HG02870 (cell line): ENCODE measurements at regions not wholly inside any gene's neighbourhood (a gene's known extent, or its start where the extent isn't known, plus 50 kb on each side); places are given as distances from the start of the nearest gene placed in this dataset.
"Not testable (repeated sequence)": the region's sequence is repeated elsewhere in the genome, so short reads cannot be mapped to it uniquely, and the experiment has no call there.

Source experiments
- ATAC-seq: cut with Tn5 transposase; IDR thresholded peaks from one replicate; pipeline ENCODE4 v1.9.1; 2021; ENCODE audit warnings: mild to moderate bottlenecking, moderate library complexity; ENCODE audit not compliant: unreplicated experiment

DNA sequence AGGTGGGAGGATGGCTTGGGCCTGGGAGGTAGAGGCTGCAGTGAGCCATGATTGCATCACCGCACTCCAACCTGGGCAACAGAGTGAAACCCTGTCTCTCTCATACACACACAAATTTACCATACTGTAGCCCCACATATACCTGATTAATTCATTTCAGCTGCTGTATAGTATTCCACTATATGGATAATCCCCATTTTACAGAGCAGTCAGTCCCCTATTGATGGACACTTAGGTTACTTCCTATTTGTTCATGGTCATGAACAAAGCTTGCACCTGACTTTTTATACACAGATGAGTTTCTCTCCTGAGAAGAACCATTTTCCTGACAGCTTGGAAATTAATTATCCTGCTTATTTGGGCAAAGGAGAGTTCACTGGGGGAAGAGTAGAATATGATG is 59.2 kb downstream of the EMX2 start:
- no peak for ATAC-seq

DNA sequence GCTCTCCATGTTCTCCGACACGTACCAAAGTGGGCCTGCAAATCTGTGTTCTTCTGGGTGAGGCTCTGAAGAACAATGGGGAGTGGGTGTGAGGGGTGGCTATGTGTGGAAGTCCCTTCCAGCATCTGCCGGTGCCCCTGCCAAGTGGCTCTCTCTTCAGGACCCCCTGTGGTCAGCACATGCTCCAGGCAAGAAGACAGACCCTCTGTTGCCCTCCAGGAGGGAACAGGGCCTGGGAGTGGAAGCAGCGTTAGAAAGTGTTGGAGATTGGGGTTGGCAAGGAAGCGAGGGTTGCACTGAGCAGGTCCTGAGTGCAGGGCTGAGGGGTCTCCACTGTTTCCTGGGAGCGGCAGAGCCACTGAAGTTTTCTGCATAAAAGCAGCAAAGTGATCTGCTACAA is 60.5 kb downstream of the EMX2 start:
- ATAC-seq = no peak

DNA sequence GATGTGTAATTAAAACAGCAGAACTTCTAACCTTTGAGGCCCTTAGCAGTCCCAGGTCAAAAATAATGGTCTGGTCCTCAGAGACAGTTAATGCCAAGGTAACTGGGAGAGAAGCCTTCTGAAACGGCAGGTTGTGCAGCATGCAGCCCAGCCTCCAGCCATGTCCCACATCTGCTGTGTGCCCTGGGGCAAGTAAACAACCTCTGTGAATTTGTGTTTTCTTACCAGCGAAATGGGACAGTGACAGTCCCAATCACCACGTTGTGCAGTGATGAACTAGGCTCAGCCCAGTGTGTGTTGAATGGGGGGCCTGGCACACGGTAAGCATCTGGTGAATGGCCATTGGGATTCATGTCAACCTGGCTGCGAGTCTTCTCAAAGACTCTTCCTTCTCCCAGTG is 61.2 kb downstream of the EMX2 start:
- ATAC-seq = no peak

DNA sequence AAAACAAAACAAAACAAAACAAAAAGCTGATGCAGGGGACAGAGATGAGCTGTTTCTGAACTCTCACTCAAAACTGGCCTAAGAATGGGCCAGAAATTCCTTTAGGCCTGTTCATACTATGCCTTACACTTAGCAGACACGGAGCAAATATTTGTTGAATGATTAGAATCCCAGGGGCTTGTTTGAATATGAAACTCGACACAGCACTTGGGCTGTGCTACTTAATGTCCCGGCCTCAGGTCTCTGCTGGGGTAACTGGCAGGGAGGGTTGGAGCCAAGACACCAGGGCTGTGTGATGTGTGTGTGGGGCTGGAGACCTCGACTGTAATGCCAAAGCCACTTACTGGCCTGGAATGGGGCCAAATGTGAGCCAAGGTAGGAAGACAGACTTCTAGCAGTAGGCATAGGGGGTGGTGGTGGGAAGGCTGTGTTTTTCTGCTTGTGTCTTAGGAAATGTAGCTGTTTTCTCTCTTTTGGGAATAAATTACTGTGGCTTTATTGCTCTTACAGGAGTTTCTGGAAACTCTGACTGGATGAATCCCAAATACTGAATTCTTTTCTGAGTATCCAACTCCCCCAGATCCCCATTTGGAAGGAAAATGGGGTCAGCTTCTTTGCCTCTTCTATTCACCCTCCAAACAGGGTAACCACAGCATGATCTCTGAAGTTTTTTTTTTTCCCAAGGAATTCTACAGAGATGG is 66.7 kb downstream of the EMX2 start:
- no peak for ATAC-seq

DNA sequence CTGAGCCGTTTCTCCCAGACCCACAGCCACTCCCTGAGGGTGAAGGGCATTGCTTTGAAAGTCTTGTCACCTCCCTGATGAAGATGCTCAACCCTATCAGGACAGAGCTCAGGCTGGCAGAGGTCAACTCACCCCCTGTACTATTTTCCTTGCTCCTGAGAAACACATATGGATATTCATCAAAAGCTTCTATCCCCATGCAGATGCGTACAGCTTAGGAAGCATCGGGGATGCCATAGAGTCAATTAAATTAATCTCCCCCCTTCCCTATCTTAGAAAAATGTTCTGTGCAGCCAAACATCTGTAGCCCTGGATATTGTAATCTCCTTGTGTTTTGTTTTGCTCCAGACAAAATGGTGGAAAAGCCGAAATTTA is 67.2 kb downstream of the EMX2 start:
- no peak for ATAC-seq

DNA sequence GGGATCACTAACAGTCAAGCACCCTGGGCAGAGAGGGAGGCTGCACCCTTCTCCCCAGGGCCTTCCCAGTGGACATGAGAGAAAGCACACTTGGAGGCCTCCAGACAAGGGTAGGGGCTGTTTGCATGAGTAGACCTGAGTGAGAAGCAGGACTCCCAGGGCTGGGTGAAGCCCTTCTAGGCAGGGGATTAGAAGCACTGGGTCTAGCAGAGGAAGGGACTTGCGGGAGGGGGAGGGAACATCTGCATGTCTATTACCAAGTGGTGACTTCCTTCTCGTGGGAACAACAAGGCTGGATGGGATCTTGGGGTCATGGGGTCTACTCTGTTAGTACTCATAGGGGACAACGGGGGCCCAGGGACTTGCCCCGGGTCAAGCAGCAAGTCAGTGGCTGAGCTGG is 67.8 kb downstream of the EMX2 start:
- ATAC-seq = no peak

DNA sequence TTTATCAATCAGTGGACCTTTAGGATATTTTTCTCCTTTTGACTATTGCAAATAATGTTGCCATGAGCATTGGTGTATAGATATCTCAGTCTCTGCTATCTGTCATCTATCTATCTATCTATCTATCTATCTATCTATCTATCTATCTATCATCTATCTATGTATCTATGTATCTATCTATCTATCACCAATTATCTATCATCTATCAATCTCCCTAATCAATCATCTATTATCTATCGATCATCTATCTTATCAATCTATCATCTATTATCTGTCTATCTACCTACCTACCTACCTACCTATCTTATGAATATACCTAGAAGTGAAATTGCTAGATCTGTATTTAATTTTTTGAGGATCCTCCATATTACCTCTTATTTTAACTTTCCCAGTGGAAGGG is 69.6 kb downstream of the EMX2 start:
- ATAC-seq = no peak

DNA sequence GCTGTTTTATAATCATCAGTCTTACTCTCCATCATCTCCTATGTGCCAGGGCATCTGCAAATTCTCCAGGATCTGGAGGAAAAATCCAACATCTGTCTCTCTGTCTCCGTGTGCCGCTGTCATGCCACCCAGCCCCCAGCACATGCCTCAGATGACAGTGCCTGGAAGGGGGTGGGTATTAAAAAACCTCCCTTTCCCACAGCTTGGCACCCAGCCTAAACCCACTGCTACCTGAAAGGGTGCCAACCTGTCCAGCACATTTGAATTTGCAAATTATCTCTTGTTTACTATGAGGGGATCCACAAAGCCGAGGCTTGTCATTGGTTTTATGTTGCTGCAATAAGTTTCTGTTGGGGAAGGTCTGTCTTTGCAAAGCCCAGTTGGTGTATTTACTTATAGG is 73.1 kb downstream of the EMX2 start:
- ATAC-seq = no peak

DNA sequence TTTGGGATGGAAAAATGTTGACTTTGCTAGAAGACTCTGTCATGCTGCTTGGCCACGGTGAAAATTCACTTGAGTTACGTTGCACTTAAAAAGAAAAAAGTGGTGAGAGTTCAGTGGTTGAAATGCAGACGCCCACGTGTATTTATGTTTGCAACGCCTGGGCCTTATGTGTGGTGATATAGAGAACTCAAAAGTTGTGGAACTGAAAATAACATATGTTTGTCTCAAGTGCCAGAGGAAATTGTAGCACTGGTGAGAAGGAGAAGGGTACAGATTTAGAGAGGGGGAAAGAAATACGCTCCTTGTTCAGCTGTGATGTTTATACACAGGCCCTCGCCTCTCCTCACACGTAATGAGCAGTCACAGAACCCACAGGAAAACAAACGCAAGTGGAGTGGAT is 73.6 kb downstream of the EMX2 start:
- ATAC-seq = peak; percentile 91

DNA sequence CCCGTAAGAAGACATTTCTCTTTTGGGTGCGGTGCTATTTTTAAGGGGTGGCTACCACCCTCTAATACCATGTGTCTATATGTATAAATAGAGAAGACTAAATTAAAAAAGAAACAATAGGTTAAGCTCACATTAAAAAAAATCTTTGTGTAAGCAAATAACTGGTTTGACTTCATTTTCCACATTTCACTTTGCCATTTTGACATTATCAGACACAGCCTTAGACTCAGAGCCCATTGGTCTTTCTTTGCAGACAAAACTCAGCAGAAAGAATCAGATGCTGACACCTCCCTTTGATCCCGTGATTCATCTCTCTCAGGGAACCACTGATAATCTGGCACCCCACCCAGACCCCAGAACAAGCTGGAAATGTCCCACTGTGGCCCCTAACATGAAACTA is 74.5 kb downstream of the EMX2 start:
- no peak for ATAC-seq

DNA sequence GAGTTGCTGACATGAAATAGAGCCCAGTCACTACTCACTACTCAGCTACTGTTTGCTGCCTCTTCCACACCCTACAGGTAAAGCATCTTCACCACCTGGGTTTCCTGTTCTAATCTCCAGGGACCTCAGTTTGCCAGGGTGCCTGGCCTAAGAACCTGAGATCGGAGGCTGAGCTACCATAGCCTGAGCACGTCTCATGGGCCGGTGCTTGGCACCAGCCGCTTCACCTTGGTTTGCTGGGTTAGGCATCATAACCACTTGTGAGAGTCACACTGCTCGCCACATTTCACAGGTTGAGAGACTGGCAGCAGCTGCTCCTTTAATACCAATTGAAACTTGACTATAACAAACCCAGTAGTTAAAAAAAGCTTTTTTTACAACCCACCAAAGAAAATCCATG is 75.1 kb downstream of the EMX2 start:
- no peak for ATAC-seq

DNA sequence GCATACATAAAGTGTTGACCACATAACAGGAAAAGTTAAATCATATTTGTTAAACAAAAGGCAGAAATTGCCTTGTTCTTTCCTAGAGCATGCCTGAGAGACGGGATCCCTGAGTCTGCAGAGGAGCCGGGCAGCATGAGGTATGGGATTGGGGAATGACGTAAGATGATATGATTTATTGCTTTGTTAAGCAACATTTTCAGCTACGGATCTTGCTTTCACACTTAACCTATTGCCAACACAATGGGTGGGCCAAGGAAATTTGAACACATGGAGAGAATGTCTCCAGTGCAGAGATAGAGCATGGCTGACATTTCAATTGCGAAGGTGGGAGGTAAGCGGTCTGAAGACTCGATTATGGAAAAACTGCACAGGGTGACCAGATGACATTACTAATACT is 76.7 kb downstream of the EMX2 start:
- no peak for ATAC-seq

DNA sequence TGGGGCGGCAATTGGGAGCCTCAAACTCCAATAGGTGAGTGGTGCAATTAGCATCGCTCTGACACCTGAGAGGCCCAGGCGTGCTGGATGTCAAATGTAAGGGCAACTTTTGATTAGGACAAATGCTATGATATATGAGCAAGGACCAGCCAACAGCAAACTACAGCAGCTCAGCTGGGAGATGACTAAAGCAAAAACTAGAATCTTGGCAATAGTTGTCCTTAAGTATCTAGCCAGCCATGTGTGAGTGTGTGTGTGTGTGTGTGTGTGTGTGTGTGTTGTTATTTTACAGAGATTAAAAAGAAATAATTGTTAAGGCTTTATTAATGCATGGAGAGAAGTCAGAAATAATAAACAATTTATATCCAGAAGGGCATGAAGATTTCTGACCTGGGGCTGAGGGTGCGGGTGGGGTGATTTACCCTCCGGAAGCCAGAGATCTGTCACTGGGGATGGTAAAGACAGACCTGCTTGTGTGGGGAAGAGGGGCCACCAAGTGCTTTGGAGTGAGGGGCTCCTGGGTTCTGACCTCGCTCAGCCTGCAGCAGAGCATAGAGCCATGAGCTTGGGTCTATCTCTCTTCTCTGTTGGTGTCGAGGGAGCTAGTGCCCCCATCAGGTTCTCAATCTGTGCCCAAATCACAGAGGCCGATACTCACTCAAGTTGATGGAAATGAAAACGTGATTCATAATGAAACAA is 77.3 kb downstream of the EMX2 start:
- ATAC-seq = no peak

DNA sequence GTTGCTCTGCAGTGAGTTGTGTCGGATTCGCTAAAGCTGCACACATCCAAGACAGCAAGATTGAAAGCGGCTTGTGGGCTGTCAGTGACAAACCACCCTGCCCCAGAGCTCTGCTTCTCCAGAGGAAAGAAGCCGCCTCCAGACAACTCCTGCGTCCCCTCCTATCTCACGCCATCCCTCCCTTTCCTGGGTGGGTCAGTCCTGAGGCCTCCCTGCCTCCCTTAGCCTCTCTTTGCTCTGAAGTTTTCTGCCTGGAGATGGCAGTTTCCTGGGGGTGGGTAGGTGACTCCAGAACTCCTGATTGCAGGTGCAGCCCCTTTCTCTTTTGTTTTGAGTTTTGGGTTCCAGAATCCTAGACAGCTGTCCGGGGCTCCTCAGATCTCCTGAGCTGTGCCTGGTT is 78.7 kb downstream of the EMX2 start:
- no peak for ATAC-seq

DNA sequence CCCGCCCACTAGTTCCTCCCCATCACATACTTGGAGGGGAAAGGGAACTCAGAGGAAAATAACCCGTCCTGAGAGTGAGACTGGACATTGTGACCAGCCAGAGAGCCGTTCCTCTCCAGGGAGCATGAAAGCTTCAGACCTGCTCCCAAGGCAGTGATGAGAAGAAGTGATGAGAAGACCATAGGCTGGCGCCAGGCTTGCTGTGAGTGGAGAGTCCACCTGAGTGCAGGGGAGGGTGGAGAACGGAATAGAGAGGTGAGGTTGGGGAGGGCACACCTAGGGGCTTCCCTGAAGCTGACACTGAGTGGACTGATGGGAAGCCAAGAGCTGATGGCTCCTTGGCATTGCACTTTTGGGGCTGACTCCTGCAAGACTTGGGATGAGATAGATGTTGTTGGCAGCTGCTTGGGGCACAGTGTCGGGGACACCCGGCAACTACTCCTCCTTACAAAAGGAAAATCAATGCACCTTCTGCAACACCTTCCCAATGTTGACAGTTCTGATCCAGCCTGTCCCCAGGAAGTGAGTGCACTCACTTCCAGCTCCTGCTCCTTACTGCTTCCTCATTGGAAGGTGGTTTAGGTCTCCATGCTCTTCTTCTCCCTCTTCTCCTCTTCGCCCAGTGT is 79.4 kb downstream of the EMX2 start:
- ATAC-seq = no peak

DNA sequence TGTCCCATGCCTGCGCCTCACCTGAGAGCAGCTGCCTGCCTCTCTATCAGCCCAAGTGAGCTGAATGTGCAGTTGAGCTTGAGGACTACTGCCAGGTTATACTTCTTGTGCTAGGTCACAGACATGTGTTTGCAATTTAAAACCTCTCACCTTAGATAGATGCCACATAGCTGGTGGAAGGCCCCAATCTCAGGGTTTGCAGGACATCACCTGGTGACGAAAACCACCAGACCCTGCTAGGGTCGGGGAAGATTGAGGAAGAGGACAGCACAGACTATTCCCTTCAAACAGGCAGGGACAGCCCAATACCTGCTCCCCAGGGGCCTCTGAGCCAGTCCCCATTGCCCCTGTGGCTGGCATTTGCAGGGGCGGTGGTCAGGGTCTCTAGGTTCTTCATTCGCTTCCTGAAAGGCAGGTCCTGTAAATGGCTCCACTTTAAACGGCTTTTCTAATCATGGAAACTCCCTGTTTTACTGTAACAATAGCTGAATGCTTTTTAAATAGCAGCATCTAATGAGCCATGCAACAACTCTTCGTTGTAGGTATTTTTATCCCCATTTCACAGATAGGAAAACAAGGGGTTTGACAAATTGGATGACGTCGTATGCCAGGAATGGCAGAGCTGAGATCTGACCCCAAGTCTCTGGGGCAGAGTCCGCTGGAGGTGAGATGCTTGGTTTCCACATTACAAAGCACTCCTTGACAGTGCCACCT is 80.1 kb downstream of the EMX2 start:
- no peak for ATAC-seq

DNA sequence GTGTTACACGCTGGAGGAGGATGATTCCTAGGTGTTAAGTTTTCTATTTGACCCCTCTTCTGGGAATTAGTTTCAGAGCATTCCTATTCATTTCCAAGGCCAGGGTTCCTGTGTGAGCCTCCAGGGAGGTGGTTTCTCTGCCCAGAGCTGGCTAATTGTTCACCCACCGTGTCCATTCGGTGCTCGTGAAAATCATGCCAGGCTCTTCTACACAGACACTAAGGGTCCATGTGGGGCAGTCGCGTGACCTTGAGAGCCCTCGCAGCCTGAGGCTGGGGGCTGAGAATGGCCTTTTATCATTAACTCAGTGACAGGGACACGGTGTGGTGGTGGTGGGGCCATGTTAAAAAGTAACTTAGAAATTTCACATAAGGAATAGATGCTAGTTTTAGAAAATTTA is 83.7 kb downstream of the EMX2 start:
- no peak for ATAC-seq

DNA sequence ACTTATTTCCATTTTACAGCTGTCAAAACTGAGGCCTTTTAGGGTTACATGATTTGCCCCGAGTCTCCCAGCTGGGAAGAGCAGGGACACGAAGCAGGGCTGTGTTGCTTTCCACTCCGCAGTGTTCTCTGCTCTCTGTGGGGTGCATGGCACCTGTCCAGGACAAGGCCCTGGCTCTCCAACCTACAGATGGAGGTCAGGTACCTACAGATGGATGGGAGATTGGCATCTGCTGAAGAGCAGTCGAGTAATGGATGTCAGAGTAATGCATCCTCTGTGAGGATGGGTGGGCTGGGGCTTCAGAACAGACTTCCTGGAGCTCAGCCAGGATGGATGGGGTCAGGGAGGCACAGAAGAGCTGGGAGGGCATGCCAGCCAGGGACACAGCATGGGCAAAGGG is 85.0 kb downstream of the EMX2 start:
- no peak for ATAC-seq

DNA sequence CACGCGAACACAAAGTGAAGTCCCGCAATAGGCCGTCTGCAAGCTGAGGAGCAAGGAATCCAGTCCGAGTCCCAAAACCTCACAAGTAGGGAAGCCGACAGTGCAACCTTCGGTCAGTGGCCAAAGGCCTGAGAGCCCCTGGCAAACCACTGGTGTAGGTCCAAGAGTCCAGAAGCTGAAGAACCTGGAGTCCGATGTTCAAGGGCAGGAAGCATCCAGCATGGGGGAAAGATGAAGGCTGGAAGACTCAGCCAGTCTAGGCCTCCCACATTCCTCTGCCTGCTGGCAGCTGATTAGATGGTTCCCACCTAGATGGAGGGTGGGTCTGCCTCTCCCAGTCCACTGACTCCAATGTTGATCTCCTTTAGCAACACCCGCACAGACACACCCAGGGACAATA is 87.2 kb downstream of the EMX2 start:
- ATAC-seq = not testable (repeated sequence)

DNA sequence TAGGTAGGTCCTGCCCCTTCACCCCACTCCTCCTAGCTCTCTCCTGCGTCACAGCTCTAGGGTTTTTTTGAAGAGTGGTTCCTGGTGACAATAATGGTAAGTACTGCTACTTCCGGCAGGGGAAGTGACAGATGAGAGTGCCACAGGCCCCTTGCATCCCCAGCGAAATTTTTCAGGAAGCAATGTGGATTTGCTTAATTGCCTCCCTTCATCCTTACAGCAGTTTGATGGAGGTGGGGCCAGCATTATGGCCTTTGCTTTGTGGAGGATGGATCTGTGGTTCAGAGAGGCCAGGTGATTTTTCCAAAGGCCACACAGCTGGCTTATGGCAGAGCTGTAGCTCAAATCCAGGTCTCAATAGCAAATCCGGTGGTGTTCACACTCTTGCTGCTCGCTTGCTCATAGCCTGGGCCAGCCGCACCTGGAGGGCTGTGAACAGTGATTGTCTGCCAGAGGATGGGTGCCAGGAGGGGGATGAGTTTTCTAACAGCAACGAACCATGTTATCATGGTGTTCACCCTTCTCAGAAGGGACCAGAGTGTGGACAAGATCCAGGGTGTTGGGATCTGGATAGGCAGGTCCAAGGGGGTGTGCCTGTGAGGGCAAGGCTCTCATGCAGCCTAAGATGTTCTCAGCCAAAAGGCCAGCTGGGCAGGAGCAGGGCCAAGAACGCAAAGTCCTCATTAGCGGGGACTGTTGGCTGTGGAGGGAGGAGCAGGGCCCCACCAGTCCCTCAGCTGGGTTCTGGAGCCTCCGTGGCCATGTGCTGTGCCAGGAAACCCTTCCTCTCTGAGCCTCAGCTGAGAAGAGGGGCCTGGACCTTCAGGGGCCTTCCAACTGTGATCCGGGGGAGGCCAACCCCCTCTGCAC is 89.0 kb downstream of the EMX2 start:
- no peak for ATAC-seq

DNA sequence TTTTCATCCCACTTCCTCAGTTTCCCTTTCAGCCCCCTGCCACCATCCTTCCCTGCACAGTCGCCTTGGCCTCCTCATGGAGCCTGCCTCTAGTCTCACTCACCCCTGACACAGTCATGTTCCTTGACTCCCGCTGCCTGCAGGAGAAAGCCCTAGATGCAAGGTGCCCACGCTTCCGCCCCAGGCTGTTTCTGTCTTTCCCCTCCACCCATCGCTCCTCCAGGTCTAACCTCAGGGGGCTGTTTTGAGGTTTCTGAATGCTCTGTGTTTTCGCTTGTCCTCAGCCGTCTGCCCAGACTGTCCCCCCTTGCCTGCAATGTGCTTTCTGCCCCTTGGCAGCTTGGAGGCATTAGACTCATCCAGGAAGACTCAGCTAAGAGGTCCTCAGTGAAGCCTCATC is 89.9 kb downstream of the EMX2 start:
- no peak for ATAC-seq
